Fibroblast of lung (primary cell): ENCODE measurements at regions not wholly inside any gene's neighbourhood (a gene's known extent, or its start where the extent isn't known, plus 50 kb on each side); places are given as distances from the start of the nearest gene placed in this dataset.

Experiments used
- DNase-seq, 2 donors: peaks; one replicate each; pipeline versions ENCODE4 v3.0.0 to v3.0.0-alpha.2; 2010; ENCODE audit warnings: low read depth in 2 of 2
- H2AFZ ChIP-seq: 2 replicates; pipeline ENCODE4 v1.5.1; 2012; ENCODE audit warnings: low read length, control low read depth, inconsistent platforms
- H3K27ac ChIP-seq: 2 replicates; pipeline ENCODE4 v1.5.1; 2011; ENCODE audit warnings: low read length, control low read depth; ENCODE audit not compliant: insufficient read depth
- H3K27me3 ChIP-seq: 2 replicates; pipeline ENCODE4 v1.5.1; 2011; ENCODE audit warnings: mild to moderate bottlenecking, low read length; ENCODE audit not compliant: control insufficient read depth, insufficient read depth
- H3K36me3 ChIP-seq: 2 replicates; pipeline ENCODE4 v1.5.1; 2011; ENCODE audit warnings: low read length; ENCODE audit not compliant: control insufficient read depth, insufficient read depth
- H3K4me1 ChIP-seq: 2 replicates; pipeline ENCODE4 v1.5.1; 2011; ENCODE audit warnings: low read length; ENCODE audit not compliant: control insufficient read depth, insufficient read depth; ENCODE audit errors: extremely low read depth
- H3K4me2 ChIP-seq: 2 replicates; pipeline ENCODE4 v1.5.1; 2011; ENCODE audit warnings: low read length, control low read depth; ENCODE audit not compliant: insufficient read depth; ENCODE audit errors: extremely low read depth
- H3K4me3 ChIP-seq, 4 experiments: fragments of 200-600 bp in 1 of 4; sonication (generic) in 1 of 4; replicated peaks in 1 of 4; 2 replicates each; pipeline ENCODE4 v1.5.1; 2011 to 2016; ENCODE audit warnings: low read length in 4 of 4, low read depth in 3 of 4, mild to moderate bottlenecking in 3 of 4, control low read depth in 2 of 4, inconsistent platforms in 1 of 4, mixed read lengths in 1 of 4; ENCODE audit not compliant: insufficient read depth in 1 of 4; ENCODE audit errors: control extremely low read depth in 1 of 4
- H3K79me2 ChIP-seq: 2 replicates; pipeline ENCODE4 v1.5.1; 2012; ENCODE audit warnings: mild to moderate bottlenecking, low read length, inconsistent platforms; ENCODE audit not compliant: control insufficient read depth, insufficient read depth
- H3K9ac ChIP-seq: 2 replicates; pipeline ENCODE4 v1.5.1; 2011; ENCODE audit warnings: mild to moderate bottlenecking, low read length, control low read depth; ENCODE audit not compliant: insufficient read depth
- H3K9me3 ChIP-seq: 2 replicates; pipeline ENCODE4 v1.5.1; 2012; ENCODE audit warnings: low read depth, low read length; ENCODE audit not compliant: control insufficient read depth, insufficient read depth
- H4K20me1 ChIP-seq: 2 replicates; pipeline ENCODE4 v1.5.1; 2011; ENCODE audit warnings: low read length; ENCODE audit not compliant: control insufficient read depth, insufficient read depth; ENCODE audit errors: extremely low read depth
- EZH2 ChIP-seq: IDR thresholded peaks from 2 replicates; pipeline ENCODE4 v1.5.1; 2012; ENCODE audit warnings: low read length, control low read depth, mild to moderate bottlenecking; ENCODE audit errors: missing control alignments
- TF ChIP-seq, protein P1 (sequence below), 2 donors: IDR thresholded peaks in 1 of 2; conservative IDR thresholded peaks in 1 of 2; 1 replicate in 1 of 2; 2 replicates in 1 of 2; pipeline ENCODE4 v1.5.1; 2011 to 2012; ENCODE audit warnings: low read length in 2 of 2, control low read depth in 1 of 2, inconsistent platforms in 1 of 2, low read depth in 1 of 2, mild to moderate bottlenecking in 1 of 2

DNA sequence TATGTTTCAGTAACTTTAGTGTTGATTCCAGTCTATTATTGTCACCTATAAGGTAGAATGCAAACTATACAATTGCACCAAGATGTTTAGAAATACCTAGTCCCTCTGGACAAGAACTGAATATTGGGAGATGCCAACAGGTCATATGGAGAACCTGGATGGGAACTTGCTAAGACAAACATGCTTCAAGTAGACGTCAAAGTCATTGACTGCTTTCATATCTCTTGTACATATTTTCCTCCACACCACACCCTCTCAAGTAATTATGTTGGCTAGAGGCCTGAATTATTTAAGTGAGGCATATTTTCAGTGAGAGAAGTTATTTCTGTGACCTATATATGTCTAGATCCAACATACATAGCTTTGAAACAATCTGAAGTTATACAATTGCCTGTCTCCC lies 453.3 kb downstream of the ELAVL2 start:
- no peak overlapping the region for H2AFZ ChIP-seq
- H3K4me3 ChIP-seq = no peak overlapping the region
- H3K27me3 ChIP-seq = no peaks in the 10 kb centered on the region
- no peak overlapping the region for H3K9ac ChIP-seq
- TF ChIP-seq, protein P1, sequence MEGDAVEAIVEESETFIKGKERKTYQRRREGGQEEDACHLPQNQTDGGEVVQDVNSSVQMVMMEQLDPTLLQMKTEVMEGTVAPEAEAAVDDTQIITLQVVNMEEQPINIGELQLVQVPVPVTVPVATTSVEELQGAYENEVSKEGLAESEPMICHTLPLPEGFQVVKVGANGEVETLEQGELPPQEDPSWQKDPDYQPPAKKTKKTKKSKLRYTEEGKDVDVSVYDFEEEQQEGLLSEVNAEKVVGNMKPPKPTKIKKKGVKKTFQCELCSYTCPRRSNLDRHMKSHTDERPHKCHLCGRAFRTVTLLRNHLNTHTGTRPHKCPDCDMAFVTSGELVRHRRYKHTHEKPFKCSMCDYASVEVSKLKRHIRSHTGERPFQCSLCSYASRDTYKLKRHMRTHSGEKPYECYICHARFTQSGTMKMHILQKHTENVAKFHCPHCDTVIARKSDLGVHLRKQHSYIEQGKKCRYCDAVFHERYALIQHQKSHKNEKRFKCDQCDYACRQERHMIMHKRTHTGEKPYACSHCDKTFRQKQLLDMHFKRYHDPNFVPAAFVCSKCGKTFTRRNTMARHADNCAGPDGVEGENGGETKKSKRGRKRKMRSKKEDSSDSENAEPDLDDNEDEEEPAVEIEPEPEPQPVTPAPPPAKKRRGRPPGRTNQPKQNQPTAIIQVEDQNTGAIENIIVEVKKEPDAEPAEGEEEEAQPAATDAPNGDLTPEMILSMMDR (conservative IDR thresholded peaks at IDR 0.05 in 1 of 2, IDR thresholded peaks at IDR 0.05 in 1 of 2; ENCODE audit: low read depth in 1 of 2, low read length in 2 of 2) = no peak
- no peak for TF ChIP-seq EZH2
- no peaks in the 10 kb centered on the region for H3K4me1 ChIP-seq
- no peaks in the 10 kb centered on the region for H3K79me2 ChIP-seq
- H3K4me2 ChIP-seq = no peak overlapping the region
- no peak overlapping the region for H3K27ac ChIP-seq
- no peaks in the 10 kb centered on the region for H4K20me1 ChIP-seq
- H3K9me3 ChIP-seq = no peaks in the 10 kb centered on the region
- no peak for DNase-seq
- H3K36me3 ChIP-seq = no peaks in the 10 kb centered on the region

DNA sequence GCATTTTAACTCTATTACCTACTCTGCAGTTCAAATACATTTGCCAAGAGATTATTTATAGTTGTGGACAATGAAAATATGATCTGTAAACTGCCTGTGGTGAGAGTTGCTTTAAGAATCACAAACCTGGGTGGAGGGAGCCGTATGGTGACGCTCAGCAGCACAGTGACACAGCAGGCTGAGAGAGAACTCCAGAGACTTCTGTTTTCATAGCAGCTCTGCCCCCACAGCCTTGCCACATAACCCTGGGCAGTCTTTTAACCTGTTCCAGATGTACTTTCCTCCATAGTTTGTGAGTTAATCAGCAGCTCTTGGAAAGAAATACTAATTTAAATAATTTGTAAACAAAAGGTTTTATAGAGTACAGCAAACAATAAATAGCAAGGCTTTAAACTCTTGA lies 450.5 kb downstream of the ELAVL2 start:
- DNase-seq = no peak
- Histone ChIP-seq H3K27ac (no peak overlapping the region), H3K27me3 (no peaks in the 10 kb centered on the region), H3K4me2 (no peak overlapping the region), H3K9ac (no peak overlapping the region), H3K36me3 (no peaks in the 10 kb centered on the region), H3K9me3 (no peaks in the 10 kb centered on the region), H3K4me3 (no peak overlapping the region), H3K4me1 (no peaks in the 10 kb centered on the region), H2AFZ (no peak overlapping the region), H4K20me1 (no peaks in the 10 kb centered on the region), H3K79me2 (no peaks in the 10 kb centered on the region)
- TF ChIP-seq EZH2 = no peak
- TF ChIP-seq, protein P1 (conservative IDR thresholded peaks at IDR 0.05 in 1 of 2, IDR thresholded peaks at IDR 0.05 in 1 of 2; ENCODE audit: low read depth in 1 of 2, low read length in 2 of 2) = no peak

DNA sequence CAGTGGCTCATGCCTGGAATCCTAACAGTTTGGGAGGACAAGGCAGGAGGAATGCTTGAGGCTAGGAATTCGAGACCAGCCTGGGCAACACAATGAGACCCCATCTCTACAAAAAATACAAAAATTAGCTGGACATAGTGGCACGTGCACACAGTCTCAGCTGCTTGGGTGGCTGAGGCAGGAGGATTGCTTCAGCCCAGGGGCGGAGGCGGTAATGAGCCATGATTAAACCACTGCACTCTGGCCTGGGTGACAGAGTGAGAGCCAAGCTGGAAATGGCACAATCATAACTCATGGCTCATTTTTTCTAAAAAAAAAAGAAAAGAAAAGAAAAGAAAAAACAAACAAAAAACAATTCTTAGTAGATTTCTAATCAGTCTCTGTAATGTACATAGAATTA lies 446.2 kb downstream of the ELAVL2 start:
- Histone ChIP-seq H3K36me3 (no peaks in the 10 kb centered on the region), H4K20me1 (no peaks in the 10 kb centered on the region), H3K4me3 (no peak overlapping the region), H3K27ac (no peak overlapping the region), H2AFZ (no peak overlapping the region), H3K9ac (no peak overlapping the region), H3K79me2 (no peaks in the 10 kb centered on the region), H3K9me3 (no peaks in the 10 kb centered on the region), H3K27me3 (no peaks in the 10 kb centered on the region), H3K4me2 (no peak overlapping the region), H3K4me1 (no peaks in the 10 kb centered on the region)
- TF ChIP-seq, protein P1 (conservative IDR thresholded peaks at IDR 0.05 in 1 of 2, IDR thresholded peaks at IDR 0.05 in 1 of 2; ENCODE audit: low read depth in 1 of 2, low read length in 2 of 2) = no peak
- no peak for TF ChIP-seq EZH2
- DNase-seq = no peak
